EL (cell line): ENCODE measurements at regions not wholly inside any gene's neighbourhood (a gene's known extent, or its start where the extent isn't known, plus 50 kb on each side); places are given as distances from the start of the nearest gene placed in this dataset.
A peak's percentile ranks its signal among the peaks of the same experiment; 100 is the strongest.

ENCODE experiments used
- DNase-seq: peaks from one replicate; pipeline ENCODE4 v3.0.0-alpha.2; 2016

DNA sequence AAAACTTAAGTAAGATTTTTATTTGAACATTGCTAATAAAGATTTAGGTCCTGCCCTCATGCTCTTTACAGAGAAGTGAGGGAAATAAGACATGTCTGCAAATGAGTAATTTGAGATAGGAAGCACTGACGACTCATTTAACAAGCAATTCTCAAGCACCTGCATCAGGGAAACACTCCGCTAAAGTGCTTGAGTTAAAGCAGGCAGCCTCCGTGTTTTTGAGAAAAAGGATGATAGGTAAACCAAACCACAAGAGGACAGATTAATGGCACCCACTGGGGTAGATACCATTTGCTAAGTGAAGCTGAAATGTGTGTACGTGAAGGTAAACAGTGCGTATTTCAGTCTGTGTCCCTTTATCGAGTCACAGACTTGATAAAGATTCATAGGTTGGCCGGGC lies 184.6 kb upstream of the CARD18 start:
- DNase-seq, result no peak

DNA sequence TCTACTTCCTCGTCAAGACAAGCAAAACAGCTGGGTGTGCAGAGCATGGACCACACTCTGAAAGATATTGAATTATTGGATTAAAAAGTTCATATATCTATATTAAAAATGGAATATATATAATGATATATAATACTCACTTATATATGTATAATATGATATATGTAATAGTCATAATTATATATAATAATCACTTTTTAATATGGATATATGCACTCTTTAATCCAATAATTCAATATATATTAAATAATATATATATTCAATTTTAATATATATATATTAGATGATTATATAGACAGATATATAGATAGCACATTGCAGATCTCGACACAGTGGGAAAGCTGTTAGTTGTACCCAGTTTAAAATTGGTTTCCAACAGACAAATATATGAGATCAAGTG lies 182.1 kb upstream of the CARD18 start:
- no peak for DNase-seq

DNA sequence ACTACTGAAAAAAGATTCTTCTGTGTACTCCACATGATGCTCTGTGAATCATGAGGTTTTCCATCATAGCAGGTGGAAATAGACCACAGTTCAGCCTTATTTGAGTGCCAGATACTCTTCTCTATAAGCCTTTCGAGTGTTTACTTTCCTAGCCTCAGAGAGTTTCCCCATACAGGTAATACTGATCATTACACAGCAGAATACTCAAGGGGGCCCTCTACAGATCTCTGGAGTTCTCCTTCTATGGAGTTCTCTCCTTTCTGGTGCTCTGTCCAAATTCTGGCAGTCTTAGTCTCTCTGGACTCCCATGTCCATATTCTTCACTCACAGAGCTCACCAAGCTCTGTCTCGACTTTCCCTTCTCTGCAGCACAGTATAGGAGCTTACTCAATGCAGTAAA lies 175.7 kb upstream of the CARD18 start:
- no peak for DNase-seq

DNA sequence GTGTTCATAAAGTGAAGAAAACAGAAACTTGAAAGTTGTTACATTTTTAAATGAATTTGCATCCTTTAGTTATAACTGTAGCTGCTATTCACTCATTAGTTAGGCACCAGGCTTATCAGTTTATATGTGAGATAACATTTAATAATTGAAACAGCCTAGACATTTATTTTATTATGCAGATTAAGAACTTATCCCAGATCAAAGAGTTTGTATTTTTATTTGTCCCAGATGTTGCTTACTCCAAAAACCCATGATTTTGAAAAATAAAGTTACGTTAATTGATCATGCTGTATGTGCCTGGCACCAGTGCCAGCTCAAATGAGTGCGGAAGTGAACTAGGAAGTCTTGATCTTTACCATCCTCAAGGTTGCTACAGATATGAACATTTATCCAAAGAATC lies 172.7 kb upstream of the CARD18 start:
- no peak for DNase-seq

DNA sequence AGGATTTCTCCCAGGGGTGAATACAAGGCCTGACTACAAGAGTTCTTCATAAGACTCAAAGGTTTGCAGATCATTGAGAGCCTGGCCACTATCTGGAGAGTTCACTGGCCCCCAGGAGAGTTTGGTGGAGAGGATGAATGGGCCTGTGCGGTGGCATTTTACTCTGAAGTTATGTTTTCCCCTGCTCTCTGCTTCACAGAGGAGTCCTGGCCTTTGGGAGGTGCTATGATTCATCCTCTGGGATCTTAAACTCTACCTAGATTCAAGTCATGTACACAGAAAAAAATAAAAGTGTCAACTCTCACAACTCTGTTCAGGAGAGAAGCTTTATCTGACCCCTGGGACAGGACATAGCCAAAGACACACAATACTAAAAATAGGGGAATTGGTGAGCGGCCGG lies 159.1 kb upstream of the CARD18 start:
- peak; percentile 34 for DNase-seq

DNA sequence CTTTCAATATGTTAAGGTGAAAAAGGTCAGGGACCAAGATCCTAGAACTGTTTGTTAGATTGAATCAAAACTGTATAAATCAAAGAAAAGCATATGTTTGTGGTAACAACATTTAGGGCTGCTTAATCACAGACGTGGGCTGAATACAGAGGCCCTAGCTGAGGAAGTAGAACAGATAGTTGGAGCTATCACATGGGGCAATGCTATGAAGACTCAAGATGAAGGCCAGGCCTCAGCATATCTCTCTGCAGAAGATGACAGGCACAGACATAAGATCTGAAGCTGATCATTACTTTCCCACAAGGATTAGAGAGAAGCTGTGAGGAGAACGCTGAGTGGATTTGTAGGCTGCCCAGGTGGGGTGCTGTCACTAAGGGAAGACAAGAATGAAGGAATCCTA lies 158.6 kb upstream of the CARD18 start:
- DNase-seq, result peak; percentile 4

DNA sequence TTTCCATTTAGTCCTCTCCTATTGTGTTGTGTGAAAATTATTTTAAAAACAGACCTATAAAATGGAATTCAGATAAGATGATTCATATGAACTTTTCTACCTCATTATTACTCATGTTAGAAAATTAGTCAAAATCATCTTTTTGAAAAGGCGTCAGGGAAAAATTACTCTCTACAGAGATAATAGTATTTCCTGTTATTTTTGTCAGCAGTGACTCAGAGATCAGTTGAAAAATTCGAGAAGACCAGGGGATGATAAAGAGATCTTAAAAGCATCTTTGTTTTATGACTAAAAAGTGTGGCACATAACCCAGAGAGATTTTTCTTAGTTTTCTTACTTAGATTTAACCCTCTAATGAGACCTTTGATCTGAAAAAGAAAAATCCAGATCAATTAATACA lies 157.9 kb upstream of the CARD18 start:
- peak; percentile 72 for DNase-seq

DNA sequence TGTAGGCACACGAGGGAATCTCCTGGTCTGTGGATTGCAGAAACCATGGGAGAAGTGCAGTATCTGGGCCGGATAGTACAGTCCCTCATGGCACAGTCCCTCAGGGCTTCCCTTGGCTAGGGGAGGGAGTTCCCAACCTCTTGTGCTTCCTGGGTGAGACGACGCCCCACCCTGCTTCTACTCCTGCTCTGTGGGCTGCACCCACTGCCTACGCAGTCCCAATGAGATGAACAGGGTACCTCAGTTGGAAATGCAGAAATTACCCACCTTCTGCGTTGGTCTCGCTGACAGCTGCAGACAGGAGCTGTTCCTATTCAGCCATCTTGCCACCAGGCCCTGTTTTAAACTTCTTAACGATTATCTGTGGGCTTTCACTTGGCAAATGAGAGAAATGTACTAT lies 157.2 kb upstream of the CARD18 start:
- no peak for DNase-seq

DNA sequence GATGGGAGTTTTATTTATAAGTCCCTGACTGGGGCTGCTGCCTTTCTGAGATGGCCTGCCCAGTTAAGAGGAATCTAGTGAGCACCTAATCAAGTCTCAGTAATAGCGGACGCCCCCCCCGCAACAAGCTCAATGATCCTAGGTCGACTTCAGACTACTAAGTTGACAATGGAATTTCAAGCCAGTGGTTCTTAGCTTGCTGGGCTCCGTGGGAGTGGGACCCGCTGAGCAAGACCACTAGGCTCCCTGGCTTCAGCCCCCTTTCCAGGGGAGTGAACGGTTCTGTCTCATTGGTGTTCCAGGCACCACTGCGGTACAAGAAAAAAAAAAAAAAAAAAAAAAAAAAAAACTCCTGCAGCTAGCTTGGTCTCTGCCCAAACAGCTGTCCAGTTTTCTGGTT lies 156.8 kb upstream of the CARD18 start:
- DNase-seq, result no peak

DNA sequence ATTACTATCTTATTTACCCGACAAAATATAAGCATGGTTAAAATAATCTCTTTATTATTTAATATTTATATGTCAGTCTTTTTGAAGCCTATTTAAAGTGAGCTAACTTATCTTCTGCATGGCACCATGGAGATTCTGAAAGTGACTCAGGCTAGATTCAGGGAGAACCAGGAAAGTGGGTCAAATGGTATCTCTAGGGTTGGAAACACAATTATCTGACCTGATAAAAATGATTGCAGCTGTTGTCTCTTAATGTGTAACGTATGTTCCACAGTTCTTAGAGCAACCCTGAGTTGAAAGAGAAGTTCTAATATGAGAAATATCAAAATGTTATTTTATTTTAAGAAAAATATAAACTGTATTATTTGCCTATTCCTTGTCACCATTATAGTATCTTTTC lies 143.1 kb upstream of the CARD18 start:
- no peak for DNase-seq

DNA sequence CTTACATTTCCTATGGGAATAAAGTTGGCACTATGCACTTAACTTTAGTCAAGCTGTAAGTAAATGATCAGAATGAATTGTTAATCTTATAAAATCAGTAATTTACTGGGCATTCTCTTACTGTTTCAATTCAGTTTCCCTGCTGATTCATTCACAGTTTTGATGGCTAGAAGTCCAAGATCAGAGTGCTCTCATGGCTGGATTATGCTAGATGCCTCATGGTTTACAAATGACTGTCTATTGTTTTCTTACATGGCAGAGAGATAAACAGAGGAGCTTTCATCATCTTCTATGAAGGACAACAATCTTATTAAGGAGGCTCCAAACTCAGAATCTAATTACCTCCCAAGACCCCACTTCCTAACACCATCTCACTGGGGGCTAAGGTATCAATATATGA lies 135.1 kb upstream of the CARD18 start:
- no peak for DNase-seq

DNA sequence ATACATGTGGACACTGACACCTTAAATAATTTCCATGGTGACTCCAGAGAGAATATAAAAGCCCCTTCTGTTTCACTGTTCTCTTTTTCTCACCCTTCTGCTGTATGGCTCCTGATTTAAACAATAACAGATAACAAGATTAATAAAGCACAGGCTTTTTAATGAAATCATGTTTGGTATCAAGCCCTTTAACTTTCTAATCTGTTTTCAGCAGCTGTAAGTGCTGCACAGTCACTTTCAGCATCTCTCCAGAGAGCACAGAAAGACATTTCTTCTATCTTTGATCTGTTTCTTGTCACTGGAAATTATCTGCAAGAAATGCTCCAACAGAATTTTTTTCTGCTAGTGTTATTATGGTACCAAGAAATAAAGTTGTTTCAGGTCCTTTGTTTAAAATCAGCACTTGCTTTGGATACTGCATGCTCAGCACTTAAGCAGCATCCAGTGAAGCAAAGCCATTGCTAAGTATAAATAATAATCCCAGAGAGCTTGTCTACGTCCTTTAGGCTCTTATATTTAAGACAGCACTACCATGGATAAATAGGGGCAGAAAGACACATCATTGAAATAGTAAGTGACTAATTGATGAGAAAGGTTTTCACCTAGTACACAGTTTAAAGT lies 134.2 kb upstream of the CARD18 start:
- DNase-seq, result no peak

DNA sequence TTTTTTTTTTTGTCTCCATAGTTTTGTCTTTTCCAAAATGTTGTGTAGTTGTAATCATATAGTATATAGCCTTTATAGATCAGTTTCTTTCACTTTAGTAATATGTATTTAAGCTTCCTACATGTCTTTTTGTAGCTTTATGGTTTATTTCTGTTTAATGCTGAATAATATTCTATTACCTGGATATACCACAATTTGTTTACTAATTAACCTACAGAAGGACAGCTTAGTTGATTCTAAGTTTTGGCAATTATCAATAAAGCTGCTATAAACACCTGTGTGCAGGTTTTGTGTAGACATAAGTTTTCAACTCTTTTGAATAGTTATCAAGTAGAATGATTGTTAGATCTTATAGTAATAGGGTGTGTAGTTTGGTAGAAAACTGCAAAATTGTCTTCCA lies 130.3 kb upstream of the CARD18 start:
- DNase-seq, result no peak

DNA sequence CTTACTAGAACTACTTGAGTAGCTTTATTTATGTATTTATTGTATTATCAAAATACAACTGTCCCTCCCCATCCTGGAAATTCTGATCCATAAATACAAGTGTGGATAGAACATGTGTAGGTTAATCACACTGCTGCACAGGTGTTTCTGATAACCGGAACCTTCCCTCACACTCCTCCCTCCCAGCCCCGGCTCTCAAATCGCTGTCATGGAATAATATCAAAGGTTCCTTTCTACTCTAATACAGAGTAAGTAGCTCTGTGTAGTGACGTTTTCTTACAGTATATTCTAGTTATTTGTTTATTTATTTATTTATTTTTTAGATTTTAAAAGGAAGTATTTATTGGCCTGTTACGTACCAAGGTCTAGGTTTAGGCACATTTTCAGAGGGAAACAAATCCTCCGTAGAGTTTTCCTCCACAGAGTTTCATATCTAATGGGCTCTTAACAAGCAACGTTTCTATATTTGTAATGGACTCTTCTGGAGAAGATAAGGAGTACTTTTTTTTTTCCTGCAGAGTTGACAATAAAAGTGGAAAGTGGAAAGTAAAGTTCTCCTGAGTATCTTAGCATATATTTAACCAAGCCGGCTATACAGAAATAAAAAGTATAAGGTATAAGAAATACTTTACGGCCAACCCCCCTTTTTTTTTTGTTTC lies 129.0 kb upstream of the CARD18 start:
- DNase-seq, result no peak

DNA sequence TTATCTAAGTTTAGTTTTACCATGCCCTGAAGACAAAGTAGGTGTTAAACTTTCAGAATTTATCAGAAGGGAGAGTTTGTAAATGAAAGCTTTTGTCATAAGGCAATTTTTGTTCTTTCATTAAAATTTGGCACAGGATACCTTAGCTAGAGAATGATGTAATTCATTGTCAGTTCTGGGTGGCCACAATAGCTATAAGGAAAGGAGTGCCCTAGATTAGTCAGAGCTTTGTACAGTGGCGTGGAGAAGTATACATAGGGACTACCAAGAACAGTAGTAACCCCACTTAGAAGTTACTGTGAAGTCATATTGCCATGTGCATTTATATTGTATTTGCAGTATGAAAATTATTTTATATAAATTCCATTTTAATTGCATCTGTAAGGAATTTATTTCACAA lies 126.3 kb upstream of the CARD18 start:
- DNase-seq, result peak; percentile 14

DNA sequence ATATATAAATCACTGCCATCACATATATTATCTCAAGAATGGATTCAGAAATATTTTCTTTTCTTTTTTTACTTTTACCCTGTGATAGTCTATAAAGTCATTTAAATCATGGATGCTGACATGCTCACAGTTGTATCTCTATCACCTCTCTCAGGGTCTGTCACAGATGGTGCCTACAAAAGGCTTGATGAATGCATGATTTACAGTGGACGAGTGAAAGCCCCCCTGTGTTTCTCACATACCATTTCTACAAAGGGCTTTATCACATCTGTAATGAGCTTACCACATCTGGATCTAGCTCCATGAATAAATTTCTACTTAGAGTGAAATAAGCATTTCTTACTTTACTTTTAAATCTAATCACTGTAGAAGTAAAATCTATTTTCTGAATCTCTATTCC lies 121.4 kb upstream of the CARD18 start:
- no peak for DNase-seq

DNA sequence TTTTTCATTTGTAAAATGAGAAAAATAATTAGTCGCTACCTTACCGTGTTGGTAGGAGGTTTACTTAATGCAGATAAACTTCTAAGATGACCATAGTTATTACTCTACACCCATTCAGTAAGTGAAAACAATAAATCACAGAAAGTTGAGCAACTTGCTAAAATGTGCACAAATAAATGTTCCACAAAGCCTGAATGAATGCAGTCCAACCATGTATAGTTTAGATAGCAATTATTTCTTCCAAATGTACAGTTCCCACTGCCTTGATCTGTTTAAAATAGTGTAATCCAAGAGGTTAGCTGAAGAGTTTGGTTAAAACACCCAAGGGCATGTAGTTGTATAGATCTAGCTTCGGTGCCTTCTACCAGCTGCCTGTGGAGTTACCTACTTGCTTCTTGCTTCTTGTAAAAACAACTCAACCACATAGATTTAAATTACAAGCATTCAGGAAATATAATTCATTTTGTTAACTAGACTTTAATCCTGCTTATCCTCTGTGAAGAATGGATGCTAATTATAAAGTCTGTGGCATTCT lies 106.3 kb upstream of the CARD18 start:
- no peak for DNase-seq

DNA sequence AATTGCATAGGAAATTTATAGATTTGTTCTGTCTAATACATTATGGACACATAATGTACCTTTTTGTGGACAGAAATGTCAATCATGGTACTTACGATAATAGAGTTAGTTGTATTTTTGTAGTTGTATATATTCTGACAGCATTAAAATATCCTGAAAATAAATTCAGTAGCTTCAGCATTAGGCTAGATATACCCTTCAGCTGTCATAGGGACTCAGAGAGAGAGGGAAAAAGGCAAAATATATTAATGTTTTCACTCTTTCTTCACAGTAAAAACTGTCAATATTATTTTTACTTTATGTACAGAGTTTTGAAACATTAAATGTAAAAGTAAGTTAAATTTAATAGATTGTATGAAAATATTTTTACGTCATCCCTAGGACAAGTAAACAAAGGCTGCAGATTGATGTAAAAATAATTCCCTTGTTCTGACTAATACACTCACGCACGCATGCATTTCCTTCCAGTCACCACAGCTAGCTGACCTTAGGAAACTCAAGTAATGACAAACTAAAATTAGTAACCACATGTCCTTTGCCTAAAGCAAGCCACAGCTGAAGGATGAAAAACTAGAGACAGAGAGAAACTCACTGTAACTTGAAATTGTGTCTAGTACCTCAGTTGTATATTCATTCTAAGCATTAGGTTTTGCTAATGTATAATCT lies 104.7 kb upstream of the CARD18 start:
- DNase-seq, result peak; percentile 94

DNA sequence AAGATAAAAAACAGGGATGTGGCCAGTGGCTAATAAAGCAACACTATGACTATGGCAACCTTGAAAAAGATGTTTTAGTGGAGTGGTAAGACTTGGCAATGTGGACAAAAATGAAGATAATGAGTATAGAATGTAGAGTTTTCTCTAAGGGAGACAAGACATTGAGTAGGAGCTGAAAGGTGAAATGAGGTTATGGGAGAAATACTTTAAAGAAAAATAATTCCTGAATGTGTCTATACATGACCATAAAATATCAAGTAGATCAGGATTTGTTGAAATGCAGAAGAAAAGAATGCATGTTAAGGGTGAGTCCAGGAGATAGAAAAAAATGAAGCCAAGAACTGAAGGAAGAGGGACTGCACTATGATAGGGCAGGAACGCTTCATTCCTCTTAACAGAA lies 101.6 kb upstream of the CARD18 start:
- no peak for DNase-seq

DNA sequence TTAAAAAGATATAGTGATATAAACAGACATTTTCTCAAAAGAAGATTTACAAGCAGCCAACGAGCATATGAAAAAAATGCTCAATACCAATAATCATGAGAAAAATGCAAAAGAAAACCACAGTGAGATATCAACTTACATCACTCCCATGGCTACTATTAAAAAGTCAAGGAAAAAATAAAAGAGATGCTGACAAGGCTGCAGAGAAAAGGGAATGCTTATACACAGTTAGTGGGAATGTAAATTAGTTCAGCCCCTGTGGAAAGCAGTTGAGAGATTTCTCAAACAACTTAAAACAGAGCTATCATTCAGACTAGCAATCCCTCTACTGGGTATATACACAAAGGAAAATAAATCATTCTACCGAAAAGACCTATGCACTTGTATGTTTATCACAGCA lies 97.1 kb upstream of the CARD18 start:
- peak; percentile 46 for DNase-seq

DNA sequence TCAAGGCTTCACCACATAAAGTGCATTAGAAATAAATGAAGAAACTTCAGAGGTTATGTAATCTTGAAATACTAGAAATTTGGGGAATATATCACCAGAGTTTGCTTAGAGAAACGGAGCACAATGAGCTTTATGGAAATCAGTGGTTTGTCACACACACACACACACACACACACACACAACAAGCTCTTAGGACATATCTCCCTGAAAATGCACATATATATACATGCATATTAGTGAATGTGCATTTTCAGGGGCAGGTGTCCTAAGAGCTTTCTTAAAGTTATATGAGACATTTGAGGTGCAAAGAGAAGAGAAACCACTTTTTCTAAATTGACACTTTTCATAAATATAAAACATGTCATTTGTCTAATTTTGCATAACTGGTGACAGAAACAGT lies 93.7 kb upstream of the CARD18 start:
- DNase-seq, result no peak

DNA sequence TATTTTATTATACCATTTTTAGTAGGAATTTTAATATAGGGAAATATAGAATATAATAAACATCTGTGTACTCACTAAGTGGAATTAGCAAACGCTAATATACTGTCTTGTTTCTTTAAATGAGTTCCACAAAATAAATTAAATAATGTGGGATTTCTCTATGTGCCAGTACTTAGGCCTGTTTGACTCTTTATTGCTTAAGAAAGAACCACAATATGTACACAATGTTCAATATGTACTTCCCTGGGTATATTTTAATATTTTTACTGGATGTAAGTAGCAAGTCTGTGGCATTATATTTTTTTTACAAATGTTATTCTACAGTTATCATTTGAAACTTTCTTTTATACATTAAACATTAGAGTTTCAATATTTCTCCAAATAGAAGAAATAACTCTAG lies 92.5 kb upstream of the CARD18 start:
- DNase-seq, result no peak

DNA sequence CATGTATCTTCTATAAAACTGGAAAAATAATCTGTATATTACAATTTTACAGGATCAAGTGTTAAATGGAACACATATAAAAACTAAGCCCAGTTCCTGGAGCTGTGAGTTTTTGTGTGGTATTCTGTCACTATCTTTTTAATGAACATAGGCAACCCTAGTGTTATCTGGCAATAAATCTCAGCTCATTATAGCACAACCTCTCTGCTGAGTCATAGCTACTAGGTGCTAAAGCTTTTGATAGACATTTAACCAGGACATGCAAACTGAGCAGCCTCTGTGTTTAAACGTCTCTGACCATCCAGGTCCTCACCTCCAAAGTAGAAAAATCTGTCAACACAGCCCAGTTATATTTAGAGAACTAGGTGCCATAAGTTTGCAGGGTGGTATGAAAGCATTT lies 91.0 kb upstream of the CARD18 start:
- DNase-seq, result no peak

DNA sequence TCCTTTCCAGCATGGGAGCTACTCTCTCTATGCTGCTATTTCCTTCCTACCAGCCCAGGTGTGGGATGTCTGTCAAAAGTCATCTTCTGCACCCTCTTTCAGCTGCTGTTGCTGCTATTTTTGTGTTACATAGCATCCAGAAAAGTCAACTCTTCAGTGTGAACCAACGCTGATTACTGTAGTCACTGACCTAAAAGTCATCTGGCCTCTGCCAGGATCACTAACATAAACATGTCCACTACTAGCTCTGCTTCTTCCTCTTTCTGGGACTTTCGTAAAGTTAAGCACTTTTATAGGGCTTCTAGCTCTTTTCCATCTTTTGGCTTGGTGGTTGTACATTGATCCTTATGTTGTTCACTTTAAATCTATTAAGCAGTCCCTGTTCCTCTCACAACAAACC lies 90.2 kb upstream of the CARD18 start:
- no peak for DNase-seq

DNA sequence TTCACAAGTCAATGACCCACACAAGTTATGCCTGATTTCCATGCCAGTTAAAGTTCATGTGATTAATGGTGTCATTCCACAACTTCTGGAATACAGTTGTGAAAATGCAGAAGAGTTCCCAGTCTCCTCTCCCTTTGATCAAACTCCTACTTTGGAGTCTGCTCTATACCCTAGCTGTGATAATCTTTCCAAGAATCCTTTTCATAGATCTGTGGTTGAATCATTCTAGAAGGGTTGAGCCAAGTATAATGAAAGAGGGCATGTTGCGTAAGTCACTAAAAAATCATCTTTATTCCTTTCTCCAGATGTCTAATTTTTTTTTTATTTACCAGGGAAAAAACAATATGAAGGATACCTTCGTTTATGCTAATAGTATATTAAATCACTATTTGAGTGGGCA lies 89.7 kb upstream of the CARD18 start:
- peak; percentile 34 for DNase-seq
